Activated CD4-positive, alpha-beta T cell treated with anti-CD3 and anti-CD28 coated beads for 24 hours (primary cell): ENCODE measurements at regions not wholly inside any gene's neighbourhood (a gene's known extent, or its start where the extent isn't known, plus 50 kb on each side); places are given as distances from the start of the nearest gene placed in this dataset.

ENCODE experiments used
- DNase-seq, 2 donors: peaks; one replicate each; pipeline ENCODE4 v3.0.0-alpha.2; 2020; ENCODE audit warnings: low read depth in 2 of 2

DNA sequence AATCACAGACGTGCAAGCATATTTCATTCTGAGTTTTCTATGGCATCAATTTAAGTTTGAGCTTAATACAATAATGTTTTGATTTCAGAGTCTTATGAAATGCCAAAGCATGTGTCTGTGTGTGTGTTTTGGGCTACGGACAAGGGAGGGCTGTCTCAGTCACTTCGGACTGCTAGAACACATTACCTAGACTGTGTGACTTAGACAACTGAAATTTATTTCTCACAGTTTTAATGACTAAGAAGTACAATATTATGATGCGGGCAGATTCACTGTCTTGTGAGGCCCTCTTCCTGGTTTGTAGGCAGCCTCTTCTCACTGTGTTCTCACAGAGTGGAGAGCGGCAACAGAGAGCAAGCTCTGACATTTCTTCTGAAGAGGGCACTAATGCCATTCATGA is 1202.0 kb downstream of the EFNB2 start:
- no peak for DNase-seq

DNA sequence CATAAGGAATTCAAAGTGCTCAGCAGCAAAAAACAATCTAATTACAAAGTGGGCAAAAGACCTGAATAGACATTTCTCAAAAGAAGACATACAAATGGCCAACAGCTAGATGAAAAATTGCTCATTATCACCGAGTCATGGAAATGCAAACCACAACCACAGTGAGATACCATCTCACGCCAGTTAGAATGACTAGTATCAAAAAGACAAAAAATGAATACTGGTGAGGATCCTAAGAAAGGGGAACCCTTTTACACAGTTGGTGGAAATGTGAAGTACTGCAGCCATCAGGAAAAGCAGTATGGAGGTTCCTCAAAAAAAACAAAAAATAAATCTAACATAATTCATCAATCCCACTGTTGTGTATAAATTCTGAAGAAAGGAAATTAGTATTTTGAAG is 1206.1 kb downstream of the EFNB2 start:
- DNase-seq: no peak

DNA sequence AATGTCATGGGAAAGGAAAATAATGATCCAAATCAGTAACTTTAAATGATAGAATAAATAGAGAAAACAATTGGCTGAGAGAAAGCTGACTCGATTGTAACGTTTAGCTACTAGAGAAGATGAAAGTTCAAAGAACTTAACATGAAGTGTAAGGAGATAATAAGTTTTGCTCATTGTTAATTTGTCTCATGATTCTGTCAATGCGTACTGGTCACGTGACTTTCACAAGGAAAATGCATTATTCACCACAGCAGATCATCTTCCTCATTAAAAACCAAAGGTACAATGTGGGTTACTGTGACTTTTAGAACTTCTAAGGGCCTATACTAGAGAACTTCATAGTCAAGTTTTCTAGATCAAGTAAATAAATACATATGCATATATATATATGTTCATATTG is 1207.2 kb downstream of the EFNB2 start:
- no peak for DNase-seq

DNA sequence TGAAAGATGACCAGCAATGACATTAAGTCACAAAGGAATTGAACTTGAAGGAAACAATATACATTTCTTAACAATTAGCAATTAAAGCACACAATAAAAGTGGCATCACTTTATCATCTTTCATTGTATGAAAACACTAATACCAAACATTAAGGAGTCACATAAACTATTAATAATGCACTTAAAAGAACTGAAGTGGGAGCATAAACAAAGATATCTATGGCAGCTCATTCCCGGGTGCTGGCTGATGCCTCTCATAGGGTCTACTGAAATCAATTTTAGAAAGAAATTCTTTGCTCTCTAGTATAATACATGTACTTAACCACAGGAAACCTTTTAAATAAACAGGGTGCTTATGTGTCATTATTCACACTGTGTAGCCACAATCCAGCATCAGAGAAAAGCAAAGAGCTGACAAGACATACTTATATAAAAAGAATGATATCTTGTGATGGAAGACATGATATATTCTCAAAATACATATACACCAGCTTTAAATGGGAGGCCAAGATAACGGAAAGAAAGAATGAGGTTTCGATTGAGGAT is 1207.8 kb downstream of the EFNB2 start:
- DNase-seq: no peak

DNA sequence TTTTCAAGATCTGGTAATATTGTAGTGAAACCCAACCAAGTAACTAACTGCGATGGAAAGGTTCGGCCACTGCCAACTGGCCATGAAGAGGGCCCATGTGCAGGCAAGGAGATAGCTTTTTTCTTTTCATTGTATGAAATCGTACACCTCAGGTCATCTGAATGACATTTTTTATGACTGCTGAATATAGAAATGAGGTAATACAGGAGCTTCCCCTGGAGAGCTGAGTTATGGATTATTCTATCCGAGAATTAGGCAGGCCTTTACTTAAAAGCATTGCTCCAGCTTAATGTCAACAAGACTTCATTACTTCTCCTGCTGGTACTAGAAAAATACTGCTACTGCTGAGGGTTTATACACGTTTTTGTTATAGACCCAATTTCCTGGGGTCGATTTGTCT is 1215.6 kb downstream of the EFNB2 start:
- DNase-seq: no peak

DNA sequence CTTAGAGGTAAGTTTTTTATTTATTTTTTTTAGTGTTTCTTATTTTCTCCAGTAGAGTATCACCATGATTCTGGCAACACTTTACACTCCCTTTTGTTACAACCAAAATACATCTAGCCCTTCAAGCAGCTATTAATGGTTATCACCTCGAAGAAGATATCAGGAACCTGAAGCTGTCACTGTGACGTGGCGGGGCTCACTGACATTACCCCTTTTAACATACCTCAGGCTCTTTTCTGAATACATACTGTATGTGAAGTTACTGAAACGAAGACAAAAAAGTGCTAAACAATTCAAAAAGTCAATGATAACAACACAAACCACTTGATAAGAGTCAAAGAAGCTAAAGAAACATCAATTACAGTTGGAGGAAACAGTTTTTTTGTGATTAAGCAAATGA is 1218.7 kb downstream of the EFNB2 start:
- DNase-seq: no peak

DNA sequence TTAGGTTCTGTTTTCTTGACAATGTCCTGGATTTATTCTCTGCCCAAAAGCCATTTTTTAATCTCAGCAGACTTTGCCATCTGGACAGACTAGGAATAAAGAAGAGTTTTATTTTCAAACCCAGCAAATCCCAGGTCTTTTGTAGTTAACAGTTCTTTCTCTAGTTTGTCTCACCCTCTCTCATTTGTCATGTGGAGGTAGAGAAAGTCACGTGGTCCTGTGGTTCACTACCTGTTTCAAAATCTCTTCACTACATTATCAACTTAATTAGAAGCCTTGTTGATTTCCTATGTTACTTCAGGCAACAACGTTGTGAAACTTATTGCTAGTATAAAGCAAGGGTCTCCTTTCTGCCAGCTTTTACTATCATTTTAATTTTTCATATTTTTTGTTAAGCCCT is 1222.6 kb downstream of the EFNB2 start:
- no peak for DNase-seq

DNA sequence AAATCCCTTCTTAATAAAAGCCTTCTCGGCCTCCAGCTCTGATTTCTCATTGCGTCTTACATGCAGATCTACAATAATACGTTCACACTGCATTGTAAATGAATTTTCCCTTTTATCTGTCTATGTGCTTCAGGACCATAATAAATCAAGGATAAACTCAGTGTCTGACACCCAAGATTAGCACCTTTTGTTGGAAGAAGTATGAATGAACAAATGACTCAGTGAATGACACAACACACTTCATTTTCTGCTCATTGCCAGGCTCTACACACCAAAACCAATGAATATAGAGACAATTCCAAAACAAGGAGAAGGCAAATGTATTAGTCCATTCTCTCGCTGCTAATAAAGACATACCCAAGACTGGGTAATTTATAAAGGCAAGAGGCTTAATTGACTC is 1224.4 kb downstream of the EFNB2 start:
- no peak for DNase-seq

DNA sequence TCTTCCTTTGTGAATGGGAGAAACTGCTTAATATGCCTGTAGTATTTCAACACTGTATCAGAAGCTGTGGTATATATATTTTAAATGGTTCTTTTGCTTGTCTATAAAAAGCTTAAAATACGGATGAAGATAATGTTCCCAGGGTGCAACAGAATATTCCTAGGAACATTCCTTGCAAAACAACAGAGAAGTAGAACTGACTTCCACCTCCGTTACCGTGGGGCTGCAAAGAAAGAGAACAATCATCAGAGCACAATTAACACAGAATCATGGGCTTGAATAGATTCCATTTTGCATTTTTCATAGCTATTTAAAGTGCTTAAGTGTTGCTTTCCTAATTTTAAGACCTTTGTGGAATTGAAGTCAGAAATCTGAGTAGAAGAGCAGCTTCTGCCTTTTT is 1227.7 kb downstream of the EFNB2 start:
- no peak for DNase-seq

DNA sequence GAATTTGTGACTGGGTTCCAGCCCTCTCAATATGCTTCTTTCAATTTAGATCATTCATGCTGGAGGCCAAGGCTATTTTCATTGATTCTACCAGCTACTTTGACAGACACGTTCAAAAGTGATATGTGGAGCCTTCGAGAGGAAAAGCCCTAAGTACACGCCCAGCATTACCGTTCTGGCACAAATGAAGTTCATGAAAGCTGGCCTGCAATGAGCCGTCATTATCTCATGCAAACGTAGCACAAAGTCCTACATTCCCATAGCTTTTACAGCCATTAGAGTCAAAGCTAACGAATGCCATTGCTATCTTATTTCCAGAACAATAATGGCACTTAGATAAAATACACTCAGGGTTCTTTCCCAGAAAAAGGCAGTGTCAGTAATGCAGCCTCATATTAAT is 1237.6 kb downstream of the EFNB2 start:
- no peak for DNase-seq

DNA sequence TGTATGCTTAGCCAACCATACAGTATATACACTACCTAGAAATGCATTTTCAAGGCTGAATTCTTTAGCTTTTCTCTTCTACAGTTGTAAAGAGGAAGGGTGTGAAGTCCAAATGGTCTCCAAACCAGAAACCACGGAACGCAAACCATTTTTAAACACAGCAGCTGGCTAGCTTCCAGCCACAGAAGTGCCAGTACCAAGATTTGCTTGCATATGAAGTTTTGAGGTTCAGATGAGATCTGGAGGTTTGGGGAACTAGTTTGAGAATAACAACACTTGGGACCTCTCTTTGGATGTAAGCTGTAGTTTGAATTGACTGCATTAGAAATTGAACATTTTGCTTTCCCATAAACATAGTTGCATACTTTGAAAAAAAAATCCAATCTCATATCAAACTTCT is 1243.5 kb downstream of the EFNB2 start:
- no peak for DNase-seq

DNA sequence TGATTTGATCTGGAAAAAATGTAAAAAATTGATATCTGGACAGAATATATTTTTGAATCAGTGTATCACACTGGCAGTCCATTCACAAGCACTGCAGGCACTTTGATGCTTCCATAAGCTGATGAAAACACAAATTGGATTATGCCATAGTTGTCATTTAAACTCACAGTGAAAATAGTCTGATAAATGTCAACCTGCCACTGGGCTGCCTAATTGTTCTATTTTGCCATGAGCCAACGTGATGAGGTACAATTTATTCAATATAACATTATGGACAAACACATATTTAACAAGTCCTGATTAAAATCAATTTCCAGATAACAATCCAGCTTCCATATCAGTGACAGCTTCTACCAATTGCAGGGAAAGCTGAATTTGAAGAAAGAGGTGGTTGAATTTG is 1244.9 kb downstream of the EFNB2 start:
- no peak for DNase-seq

DNA sequence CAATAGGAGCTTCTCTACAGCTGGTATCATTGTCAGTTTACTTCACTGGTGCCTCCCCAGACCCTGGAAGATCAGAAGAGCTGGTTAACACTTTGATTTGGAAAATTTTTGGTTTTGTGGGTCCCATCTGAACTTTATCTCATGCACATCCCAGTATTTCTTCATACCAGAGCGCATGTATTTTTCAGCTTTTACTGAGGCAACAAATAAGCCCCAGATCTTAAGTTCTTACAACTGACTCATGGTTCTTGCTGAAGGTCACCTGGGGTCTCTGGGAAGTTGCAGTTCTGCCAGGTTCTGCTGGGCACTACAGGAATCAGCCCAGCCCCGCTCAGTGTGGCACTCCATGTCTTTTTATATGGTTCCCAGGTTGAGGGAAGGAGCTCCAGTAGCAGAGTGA is 1249.9 kb downstream of the EFNB2 start:
- no peak for DNase-seq

DNA sequence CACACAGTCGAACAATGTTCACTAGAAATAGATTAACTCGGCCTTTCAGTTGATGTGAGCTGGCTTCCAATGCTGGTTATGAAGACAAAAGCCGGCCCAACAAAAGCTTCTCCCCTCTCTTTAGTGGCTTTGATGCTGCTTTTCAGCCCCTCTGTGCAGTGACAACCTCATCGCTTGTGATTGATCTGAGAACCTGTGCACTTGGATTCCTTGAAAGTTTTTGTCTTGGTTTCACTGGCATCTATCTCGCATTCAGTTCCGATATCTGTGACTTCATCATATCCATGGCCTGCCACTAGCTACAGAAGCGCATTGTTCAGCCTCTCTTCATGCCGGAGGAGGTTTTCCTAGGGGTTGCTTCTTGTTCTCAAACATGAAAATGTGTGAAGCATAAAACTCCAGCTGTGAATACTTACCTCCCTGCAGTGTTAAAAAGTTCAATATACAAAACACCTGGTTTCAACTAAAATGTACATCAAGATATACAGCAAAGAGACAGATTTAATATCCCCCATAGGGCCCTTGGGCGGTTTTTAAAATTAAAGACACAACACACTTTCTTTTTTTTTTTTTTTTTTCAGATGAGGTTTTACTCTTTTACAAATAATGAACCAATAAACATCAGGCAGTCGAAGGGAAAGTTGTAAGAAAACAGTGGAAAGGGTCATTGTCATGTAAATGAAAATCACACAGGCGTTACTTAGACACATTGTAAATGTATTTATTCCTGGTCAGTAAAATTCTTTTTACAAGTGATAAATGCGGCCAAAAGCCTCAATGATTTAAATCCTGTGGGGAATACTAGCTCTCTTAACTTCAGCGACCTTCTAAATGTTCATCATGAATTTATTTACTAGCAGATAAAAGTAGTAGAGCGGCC is 1252.8 kb downstream of the EFNB2 start:
- DNase-seq: no peak

DNA sequence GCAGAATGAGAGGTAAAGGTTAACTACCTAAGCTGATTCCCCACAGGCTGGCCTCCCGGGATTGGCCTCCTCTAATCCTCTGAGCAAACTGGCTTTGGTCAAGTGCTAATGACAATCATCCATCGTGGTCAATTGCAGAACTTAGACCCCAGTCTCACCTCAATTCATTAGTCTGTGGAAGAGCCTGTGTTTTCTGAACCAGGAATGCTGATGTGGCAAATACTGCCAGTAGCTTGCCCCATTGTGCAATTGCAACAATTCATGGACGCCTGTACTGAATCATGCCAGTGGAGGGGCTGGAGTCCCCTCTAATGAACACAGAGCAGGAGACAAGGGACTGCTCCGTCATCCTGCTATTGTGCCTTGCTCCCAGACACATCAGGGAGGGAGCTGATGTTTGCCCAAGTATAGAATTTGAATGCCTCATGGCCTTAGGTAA is 1256.5 kb downstream of the EFNB2 start:
- DNase-seq: no peak

DNA sequence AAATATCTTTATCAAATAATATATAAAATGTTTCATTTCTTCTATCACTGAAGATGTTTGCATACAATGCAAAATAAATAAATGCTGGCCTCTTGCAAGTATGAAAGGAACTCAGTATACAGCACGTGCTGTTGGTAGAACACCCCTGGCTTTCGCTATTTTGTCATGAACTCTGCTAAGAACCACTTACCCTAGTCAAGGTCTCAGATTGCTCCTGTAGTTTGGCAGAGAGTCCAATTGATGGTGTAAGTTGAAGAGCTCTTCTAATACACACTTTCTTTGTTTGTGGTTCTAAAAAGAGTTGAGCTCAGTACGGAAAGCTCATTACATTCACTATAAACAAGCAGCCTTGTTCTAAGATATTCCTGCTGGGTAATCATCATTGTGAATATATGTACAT is 1258.9 kb downstream of the EFNB2 start:
- DNase-seq: no peak

DNA sequence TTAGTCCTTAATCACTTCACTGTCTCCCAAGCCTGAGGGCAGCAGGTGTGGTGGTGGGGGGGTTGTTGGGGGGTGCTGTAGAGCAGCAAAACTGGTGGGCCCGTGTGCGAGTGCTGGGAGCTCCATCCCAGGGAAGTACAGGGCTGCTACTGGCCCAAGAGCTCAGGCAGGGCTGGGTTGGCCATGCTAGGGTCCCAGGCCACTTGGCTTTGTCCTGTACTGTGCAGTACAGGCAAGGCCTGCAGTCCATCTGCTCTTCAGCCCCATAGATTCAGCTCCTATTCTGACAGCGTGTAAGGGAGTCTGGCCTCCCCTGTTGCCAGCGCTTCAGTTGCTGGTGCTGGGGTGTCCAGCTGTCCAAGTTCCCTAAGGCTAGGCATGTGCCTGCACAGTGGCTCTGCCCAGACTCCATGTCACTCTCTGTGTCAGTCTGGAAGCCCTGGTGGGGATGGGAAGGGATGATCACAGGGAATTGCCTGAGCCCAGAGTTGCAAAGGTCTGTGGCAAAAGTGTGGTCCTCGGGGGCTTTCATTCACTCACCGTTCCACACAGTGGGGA is 1261.7 kb downstream of the EFNB2 start:
- DNase-seq: no peak

DNA sequence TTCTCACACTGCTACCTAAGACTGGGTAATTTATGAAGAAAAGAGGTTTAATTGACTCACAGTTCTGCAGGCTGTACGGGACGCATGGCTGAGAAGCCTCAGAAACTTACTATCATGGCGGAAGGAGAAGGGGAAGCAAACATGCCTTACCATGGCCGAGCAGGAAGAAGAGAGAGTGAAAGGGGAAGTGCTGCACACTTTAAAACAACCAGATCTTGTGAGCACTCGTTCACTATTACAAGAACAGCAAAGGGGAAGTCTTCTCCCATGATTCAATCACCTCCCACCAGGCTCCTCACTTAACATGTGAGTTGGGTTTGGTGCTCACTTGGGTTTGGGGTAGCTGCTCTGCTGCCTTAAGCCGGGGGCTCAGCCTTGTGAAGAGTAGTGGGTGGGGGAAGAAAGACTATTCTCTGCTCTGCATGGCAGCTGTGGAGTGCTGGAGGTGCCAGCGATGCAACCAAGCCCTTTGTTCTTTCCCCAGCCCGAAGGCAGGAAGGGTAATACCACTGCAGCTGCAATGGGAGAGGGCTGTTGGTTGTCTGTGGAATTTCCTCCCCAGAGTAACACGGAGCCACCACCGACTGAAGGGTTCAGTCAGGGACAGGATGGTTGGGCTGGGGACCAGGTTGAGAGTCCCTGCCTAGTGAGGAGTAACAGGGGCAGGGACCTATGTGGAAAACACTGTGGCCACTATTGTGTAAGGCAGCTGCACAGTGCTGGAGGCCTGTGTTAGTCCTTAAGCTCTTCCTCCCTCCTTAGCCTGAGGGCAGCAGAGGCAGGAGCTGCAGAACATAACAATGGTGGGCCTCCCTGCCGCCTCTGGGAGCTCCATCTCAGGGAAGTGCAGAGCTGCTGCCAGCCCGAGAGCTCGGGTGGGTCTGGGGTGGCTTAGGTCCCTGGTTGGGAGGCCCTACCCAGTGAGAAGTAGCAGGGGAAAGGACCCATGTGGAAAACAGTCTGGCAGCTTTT is 1262.5 kb downstream of the EFNB2 start:
- DNase-seq: no peak

DNA sequence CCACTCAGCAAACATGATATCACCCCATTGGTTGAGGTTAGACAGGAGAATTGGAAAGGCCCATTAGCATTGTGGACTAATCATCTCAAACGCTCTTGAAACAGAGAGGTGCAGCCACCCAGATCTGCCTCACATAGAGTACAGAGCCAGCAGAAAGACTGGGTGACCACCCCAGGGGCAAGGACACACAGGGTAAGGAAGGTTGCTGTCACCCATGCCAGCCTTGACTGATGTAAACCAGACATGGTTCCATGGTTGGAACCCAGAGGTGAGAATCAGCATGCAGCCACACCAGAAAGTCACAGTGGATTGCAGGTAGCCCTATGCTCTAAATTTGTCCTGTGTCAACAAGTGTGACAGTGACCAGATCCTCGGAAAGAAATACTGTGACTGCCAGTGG is 1268.8 kb downstream of the EFNB2 start:
- DNase-seq: no peak

DNA sequence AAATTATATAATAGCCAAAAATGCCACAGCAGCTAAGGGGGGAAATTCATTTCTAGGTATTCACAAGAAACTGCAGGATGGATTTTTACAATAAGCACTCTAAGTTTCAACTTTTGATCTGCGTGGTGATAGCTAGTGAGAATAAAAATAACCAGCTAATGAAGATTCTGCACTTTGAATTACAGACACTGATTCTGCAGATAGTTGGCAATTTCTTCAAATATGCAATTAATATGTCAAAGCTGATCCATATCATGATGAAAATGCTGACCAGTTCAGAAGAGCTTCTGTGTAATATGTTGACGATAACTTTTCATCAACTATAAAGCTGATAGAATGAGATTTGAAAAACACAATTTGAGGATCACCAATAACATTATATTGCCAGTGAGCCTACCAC is 1272.9 kb downstream of the EFNB2 start:
- no peak for DNase-seq

DNA sequence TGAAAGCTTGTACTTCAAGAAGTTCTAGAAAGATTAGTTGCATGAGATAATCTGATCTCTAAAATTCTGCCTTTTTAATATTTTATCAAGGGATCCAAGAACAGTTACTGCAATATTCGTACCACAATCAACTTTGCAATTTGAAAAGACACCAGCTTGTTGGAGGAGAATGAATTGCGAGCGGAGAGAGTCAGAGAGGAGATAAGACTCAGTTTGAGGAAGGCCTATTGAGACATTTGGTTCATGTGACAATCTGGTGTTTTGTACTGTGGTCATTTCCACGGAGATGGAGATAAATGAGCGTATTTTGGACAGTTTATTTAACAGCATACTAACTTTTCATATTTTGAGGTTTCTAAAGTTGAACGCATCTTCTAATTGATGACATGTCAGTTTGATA is 1276.0 kb downstream of the EFNB2 start:
- no peak for DNase-seq

DNA sequence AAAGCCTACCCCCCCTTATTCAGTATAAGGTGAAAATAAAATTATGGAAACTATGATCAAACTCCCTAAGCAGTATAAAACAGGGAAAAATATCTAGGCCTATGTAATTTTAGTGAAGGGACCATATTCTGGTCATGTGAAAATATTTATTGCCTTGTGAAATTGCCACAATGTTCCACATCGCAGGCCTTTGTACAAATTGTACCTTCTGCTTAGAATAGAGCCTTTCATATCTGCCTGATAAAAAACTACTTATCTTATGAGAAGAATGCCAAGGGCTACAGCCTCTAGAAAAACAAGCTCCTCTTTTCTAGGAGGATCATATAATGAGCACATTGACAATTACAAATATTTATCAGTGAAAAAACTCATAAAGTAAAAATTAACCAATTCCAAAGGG is 1280.0 kb downstream of the EFNB2 start:
- DNase-seq: no peak
